Daoy (cell line): ENCODE measurements at regions not wholly inside any gene's neighbourhood (a gene's known extent, or its start where the extent isn't known, plus 50 kb on each side); places are given as distances from the start of the nearest gene placed in this dataset.
"Not testable (repeated sequence)": the region's sequence is repeated elsewhere in the genome, so short reads cannot be mapped to it uniquely, and the experiment has no call there.

Source experiments
- DNase-seq: peaks from one replicate; pipeline ENCODE4 v3.0.0-alpha.2; 2015; ENCODE audit warnings: low read depth

DNA sequence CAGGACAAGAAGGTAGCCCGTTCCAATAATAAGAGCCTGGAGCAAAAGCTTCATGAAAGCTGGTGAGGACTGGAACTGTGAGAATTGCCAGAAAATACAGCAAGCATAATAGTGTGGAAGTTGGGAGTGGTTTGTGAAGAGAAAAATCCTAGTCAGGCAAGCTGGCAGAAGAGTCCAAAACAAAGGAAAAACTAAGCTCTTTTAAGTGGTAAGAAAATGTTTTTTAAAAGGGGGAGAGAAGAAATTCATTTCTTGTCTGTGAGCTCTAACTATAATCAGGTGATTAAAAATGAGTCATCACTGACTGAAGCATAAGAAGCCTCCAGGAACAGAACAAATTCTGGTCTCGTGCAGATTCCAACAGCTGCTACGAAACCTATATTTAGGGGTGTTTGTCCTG lies 102.6 kb downstream of the CAAP1 start:
- DNase-seq = no peak

DNA sequence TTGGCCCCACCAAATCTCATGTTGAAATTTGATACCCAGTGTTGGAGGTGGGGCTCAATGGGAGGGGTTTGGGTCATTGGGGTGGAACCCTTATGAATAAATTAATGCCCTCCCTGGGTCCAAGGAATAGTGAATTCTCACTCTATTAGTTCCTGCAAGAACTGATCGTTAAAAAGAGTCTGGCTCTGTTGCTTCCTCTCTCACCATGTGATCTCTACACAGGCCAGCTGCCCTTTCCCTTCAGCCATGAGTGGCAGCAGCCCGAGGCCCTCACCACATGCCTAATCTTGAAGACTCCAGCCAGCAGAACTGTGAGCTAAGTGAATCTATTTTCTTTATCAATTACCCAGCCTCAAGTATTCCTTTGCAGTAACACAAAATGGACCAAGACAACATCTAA lies 106.0 kb downstream of the CAAP1 start:
- no peak for DNase-seq

DNA sequence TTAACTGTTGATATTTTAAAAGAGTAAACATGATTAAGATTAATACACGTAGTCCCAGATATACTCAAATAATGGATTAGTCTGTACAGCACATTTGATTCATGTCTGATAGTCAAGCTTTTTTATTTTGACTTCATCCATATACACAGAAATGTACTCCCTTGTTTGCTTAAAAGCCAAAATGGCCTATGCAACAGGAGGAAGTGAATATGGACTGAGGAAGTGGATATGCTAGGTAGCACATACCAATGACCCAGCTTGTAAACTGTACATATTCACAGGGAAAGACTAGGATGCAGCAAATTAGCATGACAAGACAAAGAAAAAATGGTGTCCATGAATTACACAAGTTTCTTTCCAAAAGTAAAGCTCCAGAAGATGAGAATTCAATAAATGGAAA lies 109.7 kb downstream of the CAAP1 start:
- no peak for DNase-seq

DNA sequence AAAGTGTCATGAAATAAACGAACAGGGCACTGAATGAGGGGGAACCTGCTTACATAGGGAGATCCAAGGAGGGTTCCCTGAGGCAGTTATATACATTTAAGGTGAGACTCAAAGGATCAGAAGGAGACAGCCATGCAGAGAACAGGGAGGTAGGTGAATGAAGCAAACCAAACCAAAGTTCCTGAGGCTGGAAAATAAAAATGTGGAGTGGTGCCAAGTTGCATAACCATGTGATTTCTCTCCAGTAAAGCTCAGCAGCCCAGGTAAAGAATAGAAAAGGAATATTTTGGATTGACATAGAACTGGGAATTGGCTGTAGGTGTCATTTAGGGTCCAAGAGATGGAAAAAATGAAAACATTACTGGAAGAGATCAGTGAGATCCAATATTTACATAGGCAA lies 110.7 kb downstream of the CAAP1 start:
- DNase-seq = no peak

DNA sequence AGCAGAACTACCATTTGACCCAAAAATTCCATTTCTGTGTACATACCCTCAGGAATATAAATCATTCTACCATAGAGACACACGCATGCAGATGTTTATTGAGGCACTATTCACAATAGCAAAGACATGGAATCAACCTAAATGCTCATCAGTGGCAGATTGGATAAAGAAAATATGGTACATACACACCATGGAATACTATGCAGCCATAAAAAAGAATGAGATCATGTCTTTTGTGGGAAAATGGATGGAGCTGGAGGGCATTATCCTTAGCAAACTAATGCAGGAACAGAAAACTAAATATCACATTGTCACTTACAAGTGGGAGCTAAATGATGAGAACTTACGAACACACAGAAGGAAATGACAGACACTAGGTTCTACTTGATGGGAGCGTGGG lies 112.3 kb downstream of the CAAP1 start:
- not testable (repeated sequence) for DNase-seq

DNA sequence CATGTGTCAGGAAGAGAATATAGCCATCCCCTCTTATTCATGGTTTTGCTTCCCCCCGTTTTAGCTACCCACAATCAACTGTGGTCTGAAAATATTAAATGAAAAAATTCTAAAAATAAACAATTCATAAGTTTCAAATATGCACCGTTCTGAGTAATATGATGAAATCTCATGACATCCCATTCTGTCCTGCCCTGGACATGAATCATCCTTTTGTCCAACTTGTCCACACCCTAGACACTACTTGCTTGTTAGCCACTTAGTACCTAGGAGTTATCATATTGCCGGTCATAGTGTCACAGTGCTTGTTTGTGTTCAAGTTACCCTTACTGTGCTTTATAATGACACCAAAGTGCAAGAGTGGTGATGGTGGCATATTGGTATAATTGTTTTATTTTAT lies 113.5 kb downstream of the CAAP1 start:
- no peak for DNase-seq

DNA sequence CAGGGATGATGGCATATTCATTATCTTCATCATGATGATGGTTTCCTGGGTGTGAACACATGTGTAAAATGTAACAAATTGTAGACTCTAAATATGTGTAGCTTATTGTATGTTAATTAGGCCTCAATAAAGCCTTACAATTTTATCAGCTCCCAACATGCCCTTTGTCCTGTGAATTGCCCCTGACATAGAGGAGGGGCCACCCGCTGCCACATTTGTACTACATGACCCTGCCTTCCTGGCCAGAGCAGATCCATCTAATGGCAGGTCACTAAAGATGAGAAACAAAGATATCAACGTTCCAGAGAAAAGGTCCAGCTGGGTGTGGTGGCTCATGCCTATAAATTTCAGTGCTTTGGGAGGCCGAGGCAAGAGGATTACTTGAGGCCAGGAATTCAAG lies 117.2 kb downstream of the CAAP1 start:
- no peak for DNase-seq

DNA sequence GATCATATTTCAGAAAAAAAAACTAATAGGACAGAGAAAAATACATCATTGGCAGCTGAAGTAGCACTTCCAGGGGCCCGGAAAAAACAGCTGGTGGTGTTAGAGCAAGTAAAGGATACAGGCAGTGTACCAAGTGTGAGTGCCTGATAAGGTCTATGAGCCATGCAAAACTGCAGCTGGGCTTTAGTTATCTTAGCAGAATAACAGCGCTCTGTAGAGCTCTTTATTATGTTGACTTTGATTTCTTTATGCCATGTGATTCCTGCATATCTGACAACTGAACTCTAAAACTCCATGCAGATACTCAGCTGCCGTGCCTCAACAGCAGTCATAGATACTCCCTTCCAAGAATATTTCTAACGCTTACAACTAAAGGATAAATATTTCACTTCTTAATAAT lies 119.5 kb downstream of the CAAP1 start:
- DNase-seq = no peak

DNA sequence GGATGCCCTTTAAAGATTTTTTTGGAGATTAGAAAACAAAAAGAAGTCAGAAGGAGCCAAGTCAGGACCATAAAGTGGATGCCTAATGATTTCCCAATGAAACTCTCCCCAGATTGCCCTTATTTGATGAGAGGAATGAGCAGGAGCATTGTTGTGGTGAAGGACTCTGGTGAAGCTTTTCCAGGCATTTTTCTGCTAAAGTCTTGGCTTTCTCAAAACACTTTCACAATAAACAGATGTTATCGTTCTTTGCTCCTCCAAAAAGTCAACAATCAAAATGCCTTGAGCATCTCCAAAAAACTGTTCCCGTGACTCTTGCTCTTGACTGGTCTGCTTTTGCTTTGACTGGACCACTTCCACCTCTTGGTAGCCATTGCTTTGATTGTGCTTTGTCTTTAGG lies 121.8 kb downstream of the CAAP1 start:
- DNase-seq = no peak

DNA sequence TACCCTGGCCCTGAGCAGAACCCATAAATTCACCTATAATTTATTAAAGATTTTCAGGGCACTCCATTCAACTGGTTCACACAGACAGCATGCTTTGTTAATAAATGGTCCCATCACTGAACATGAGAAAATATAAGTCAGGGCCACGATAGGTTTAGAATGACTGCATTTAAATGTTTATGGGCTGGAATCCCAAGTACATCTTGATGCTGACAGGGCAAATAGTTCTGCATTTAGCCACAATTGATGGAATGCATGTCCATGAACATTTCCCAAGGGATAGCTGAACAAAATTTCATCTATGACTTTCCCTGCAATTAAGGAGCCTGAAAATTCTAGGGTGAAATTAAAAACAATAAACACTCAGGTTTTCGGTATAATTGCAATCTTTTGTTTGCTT lies 124.5 kb downstream of the CAAP1 start:
- no peak for DNase-seq

DNA sequence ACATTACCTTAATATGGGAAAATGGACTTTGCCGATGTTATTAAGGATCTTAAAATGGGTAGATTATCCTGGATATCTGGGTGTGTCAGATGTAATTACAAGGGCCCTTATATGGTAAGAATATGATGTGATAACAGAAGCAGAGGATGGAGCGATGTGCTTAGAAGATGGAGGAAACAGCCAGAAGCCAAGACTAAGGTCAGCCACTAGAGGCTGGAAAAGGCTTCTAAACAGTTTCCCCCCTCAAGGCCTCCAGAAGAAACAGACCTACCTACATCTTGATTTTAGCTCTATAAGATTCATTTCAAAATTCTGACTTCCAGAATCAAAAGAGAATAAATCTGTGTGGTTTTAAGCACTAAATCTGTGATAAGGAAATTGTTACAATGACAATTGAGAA lies 131.9 kb downstream of the CAAP1 start:
- no peak for DNase-seq

DNA sequence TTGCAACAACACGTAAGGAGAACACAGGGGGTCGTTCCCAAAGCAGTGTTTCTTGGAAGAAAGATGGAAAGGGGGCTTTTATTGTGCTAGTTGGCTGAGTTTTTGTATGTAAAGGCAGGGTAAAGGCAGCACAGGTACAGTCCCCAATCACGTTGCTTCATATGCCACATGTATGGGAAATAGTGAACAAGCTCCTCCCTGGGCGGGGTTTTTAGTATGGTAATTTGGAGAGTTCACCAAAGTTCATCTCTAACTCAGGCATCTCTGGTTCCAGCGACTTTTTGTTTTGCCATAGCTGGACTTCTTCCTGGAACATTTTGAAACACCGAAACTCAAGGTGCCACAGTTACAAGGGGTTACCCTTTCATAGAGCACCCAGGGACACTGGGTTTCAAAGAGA lies 133.9 kb downstream of the CAAP1 start:
- no peak for DNase-seq

DNA sequence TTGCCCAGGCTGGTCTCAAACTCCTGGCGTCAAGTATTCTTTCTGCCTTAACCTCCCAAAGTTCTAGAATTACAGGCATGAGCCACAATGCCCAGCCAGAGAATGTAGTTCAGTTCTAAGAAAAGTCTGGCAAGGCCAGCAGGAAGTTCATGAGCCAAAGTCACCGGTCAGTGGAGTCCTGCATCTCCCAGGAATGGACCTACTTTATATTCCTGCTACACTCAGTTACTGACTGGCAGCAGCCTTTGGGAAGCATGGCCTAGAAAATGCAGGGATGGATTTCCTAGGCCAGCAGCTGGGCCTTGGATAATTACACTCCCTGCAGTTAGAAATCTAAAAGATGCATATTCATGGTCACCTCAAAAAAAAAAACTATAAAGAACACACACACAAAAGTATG lies 135.7 kb downstream of the CAAP1 start:
- no peak for DNase-seq

DNA sequence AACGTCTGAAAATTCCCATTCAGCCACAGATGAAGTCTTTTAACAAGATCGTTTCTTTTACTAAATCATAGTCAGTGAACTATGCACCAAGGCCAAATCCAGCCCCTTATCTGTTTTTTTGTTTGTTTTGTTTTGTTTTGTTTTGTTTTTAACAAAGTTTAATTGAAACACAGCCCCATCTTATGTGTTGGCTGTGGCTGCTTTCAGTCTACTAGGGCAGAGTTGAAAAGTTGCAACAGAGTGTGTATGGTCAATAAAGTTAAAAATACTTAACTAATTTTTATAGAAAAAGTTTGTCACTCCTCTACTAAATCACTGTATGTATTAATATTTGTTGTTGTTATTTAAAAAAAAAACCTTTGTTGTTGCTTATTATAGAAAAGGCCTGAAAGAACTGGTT lies 137.1 kb downstream of the CAAP1 start:
- DNase-seq = no peak

DNA sequence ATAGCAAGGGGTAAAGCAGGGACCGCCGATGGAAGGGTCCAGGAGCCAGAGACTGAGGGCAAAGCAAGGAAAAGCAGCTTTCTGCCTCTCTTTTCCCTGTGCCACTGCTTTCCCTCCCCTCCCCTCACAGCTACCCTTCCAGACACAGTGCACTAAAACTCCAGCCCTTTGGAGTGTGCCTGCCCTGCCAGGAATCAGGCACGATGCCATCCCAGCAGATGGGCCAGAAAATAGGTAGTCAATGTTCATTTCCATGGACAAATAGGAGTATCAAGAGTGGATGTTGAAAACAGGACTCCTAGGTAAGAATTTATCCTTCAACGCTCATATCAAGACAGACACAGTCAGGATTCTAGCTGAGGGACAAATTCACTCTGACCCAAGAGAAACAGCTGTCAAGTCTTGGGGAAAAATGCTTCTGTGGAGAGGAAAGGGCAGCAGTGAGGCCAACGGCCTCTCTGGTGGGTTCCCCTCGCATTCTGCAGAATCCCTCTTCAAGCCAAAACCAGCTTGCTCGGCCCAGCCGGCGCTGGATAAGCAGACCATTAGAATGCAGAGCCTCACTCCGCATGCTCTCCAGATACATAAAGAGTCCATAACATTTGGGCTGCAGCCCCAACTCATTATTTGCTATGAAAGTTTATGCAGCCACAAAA lies 138.0 kb downstream of the CAAP1 start:
- DNase-seq = no peak

DNA sequence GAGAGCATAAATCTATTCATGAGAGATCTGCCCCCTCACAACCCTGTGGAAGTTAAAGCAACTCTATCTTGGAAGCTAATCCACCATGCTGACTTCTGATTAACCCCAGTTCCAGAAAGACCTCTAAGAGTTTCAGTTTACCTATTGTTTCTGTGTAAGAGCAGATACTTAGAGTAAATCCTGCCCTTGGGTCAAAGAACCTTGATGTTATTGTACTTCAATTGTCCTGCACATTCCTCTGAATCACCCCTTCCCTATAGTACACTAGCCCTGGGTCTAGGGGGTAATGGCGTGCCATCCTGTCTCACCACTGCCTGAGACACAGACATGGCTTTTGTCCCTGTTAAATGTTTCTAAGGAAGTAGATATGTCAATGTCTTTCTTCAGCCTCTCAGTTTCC lies 138.6 kb downstream of the CAAP1 start:
- DNase-seq = no peak

DNA sequence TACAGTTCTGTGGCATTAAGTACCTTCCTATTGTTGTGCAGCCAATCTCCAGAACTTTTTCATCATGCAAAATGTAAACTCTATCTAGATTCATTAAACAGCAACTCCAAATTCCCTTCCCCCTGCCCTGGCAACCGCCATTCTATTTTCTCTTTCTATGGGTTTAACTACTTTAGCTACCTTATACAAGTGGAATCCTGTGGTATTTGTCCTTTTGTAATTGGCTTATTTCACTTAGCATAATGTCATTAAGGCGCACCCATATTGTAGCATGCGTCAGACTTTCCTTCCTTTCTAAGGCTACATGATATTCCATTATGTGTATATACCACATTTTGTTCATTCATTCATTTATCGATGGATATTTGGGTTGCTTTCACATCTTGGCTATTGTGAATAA lies 142.4 kb downstream of the CAAP1 start:
- DNase-seq = no peak

DNA sequence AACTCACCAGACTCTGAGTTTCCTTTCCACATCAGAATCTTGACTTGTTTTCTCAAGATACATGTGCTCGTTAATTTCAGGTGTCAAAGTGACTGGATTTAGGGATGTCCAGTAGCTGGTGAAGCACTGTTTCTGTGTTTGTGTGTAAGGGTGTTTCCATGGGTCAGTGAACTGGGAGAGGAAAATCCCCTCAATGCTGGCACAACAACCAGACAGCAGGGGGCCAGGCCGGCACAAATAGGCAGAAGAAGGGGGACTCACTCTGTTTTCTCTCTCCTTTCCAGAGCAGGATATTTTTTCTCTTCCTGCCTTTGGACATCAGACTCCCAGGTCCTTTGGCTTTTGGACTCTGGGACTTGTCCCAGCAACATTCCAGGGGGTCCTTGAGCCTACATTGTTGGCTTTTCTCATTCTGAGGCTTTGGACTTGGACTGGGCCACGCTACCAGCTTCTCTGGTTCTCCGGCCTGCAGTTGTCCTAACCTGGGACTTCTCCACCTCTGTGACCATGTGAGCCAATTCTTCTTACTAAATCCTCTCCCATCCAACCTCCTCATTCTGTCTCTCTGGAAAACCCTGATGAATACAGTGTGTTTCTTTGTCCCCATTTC lies 144.0 kb downstream of the CAAP1 start:
- no peak for DNase-seq

DNA sequence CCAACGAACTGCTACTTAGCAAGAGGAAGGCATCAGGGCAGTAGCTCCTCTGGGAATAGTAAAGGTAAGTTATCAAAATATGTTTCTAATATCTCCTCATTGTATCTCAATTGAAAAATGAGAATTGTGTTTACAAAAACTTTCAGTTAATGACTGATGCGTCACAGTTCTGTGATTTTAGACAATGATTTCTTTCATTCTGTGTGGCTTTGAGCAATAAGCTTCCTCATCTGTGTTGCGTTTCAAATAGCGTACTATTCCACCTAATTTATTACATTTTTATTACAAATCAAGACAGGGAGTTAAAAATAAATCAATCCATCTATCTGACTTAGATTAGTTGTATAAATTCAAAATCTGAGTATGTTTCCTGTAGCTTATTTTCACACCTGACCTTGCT lies 145.0 kb downstream of the CAAP1 start:
- DNase-seq = no peak

DNA sequence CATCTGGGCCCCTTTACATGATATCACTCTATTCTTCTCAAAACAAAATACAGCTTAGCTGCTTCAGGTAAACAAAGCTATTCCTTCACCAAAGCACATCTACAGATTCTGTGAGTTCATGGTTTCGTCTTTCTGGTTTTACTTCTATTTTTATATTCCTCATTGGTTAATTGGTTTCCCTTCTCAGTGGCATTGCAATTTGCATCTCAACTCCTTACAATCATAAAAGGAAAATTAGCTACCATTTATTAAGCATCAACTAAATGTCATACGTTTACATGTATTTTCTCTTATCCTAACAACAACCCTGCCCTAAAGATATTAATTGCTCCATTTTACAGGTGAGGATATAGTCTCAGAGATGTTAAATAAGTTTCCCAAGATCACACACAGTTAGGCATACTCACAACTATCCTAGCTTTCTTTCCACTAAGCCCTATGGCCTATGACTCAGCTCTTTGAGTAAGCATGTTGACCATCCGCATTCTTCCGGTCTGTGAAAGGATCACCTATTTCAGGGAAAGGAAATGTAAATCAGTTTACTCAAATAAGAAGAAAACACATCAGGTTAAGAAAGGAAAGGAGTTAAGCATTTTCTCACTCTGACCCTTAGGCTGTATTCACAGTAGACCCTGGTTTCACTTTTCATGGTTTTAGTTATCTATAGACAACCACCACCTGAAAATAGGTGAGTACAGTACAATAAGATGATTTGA lies 146.1 kb downstream of the CAAP1 start:
- DNase-seq = peak; percentile 32

DNA sequence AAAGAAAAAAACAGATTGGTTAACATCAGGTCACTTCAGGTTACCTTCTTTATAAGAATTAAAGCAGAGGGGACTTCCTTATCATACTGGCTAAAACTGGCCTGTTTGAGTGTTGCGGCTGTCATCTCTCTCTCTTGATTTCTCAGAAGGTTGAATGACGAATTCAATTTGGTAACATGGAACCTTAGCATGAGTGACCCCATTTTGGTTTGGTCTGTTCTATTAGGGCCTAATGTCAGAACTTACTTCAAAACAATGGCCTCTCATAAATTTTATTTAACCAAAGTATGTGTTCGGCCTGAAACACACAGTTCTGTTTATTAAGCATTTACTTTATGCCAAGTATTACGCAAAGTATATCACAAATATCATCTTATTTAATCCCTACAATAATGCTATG lies 147.5 kb downstream of the CAAP1 start:
- no peak for DNase-seq

DNA sequence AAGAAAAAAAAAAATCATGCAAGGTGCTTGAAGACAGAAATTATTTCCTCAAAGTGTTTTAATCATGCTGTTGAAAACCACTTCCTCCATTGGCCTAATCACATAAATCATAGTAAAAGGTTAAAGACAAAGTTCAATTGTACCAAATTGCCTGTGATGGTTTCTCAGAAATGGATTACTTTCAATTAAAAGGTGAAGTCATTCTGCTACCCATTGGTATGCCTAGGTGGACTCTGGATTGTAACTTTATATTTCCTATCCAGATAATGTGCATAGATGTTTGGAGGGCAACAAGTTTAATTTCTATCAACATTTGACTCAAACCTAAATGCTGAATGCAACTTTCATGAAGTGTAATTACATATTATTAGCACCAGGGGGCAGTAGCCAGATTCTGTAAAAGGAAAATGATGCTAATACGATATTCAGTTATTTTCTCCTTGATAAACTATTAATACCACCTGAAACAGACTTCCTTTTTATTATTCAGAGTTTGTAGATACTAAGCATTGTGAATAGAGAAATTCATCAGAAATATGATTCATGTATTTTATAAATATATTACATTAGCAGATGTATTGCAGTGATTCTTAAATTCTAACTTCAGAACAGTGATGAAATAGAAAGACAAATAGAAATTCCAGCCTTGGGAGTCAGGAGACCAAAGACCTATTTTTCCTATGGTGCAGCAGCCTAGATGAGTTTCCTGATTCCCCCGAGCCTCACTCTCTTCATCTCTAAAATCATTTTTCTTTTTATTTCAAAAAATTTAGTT lies 148.2 kb downstream of the CAAP1 start:
- no peak for DNase-seq
